H1 (cell line): ENCODE measurements at regions not wholly inside any gene's neighbourhood (a gene's known extent, or its start where the extent isn't known, plus 50 kb on each side); places are given as distances from the start of the nearest gene placed in this dataset.

Source experiments
- TF ChIP-seq, protein P1 (sequence below): IDR thresholded peaks from 2 replicates; pipeline ENCODE4 v1.6.1; 2011; ENCODE audit warnings: low read length, improper control_type of control experiment

- TF ChIP-seq, protein P1, sequence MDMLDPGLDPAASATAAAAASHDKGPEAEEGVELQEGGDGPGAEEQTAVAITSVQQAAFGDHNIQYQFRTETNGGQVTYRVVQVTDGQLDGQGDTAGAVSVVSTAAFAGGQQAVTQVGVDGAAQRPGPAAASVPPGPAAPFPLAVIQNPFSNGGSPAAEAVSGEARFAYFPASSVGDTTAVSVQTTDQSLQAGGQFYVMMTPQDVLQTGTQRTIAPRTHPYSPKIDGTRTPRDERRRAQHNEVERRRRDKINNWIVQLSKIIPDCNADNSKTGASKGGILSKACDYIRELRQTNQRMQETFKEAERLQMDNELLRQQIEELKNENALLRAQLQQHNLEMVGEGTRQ, result no peak
These were observed 658.3 kb downstream of the LTN1 start (continued) for GRCh38 chr21:28334407-28334806.
